HG03066 (cell line): ENCODE measurements at regions not wholly inside any gene's neighbourhood (a gene's known extent, or its start where the extent isn't known, plus 50 kb on each side); places are given as distances from the start of the nearest gene placed in this dataset.

ENCODE experiments used
- ATAC-seq: cut with Tn5 transposase; IDR thresholded peaks from one replicate; pipeline ENCODE4 v1.9.1; 2021; ENCODE audit warnings: low read depth; ENCODE audit not compliant: unreplicated experiment

GRCh38 chr12:105910030-105910429 lies 228.7 kb downstream of the NUAK1 start:
- no peak for ATAC-seq

- ATAC-seq = no peak
These were observed 226.8 kb downstream of the NUAK1 start for GRCh38 chr12:105911966-105912365.

GRCh38 chr12:105912882-105913678 lies 225.7 kb downstream of the NUAK1 start:
- no peak for ATAC-seq

GRCh38 chr12:105915997-105916759 lies 222.6 kb downstream of the NUAK1 start:
- ATAC-seq = no peak

GRCh38 chr12:105916760-105917039 lies 222.1 kb downstream of the NUAK1 start:
- no peak for ATAC-seq

- no peak for ATAC-seq
These were observed 218.5 kb downstream of the NUAK1 start for GRCh38 chr12:105920161-105920684.

GRCh38 chr12:105921055-105921454 lies 217.7 kb downstream of the NUAK1 start:
- no peak for ATAC-seq

GRCh38 chr12:105921872-105922669 lies 216.7 kb downstream of the NUAK1 start:
- no peak for ATAC-seq

GRCh38 chr12:105922670-105923102 lies 216.1 kb downstream of the NUAK1 start:
- ATAC-seq = no peak

- ATAC-seq = no peak
These were observed 214.1 kb downstream of the NUAK1 start for GRCh38 chr12:105924526-105925208.

GRCh38 chr12:105927564-105927963 lies 211.2 kb downstream of the NUAK1 start:
- no peak for ATAC-seq

GRCh38 chr12:105928436-105928835 lies 210.3 kb downstream of the NUAK1 start:
- ATAC-seq = no peak

- ATAC-seq = no peak
These were observed 209.6 kb downstream of the NUAK1 start for GRCh38 chr12:105929192-105929591.

GRCh38 chr12:105930557-105931503 lies 207.9 kb downstream of the NUAK1 start:
- ATAC-seq = no peak

- ATAC-seq = no peak
These were observed 206.8 kb downstream of the NUAK1 start for GRCh38 chr12:105931762-105932570.

- no peak for ATAC-seq
These were observed 204.8 kb downstream of the NUAK1 start for GRCh38 chr12:105933671-105934665.

GRCh38 chr12:105935106-105935505 lies 203.6 kb downstream of the NUAK1 start:
- no peak for ATAC-seq
